GM19455 (cell line): ENCODE measurements at regions not wholly inside any gene's neighbourhood (a gene's known extent, or its start where the extent isn't known, plus 50 kb on each side); places are given as distances from the start of the nearest gene placed in this dataset.

Source experiments
- ATAC-seq: cut with Tn5 transposase; IDR thresholded peaks from one replicate; pipeline ENCODE4 v1.9.1; 2021; ENCODE audit not compliant: unreplicated experiment

- no peak for ATAC-seq
Measured at GRCh38 chr15:79656151-79657000, 224.2 kb downstream of the MINAR1 start.

- ATAC-seq = no peak
Measured at GRCh38 chr15:79657722-79658121, 225.6 kb downstream of the MINAR1 start.

- ATAC-seq = no peak
Measured at GRCh38 chr15:79659691-79660090, 227.6 kb downstream of the MINAR1 start.

GRCh38 chr15:79661411-79661810, 229.3 kb downstream of the MINAR1 start:
- no peak for ATAC-seq

- ATAC-seq = peak; percentile 84
Measured at GRCh38 chr15:79673416-79674123, 223.2 kb downstream of the MTHFS start.

- no peak for ATAC-seq
Measured at GRCh38 chr15:79674124-79674465, 222.7 kb downstream of the MTHFS start.

GRCh38 chr15:79675982-79676381, 220.8 kb downstream of the MTHFS start:
- no peak for ATAC-seq

- no peak for ATAC-seq
Measured at GRCh38 chr15:79676621-79677020, 220.2 kb downstream of the MTHFS start.

GRCh38 chr15:79677241-79677640, 219.6 kb downstream of the MTHFS start:
- no peak for ATAC-seq

- no peak for ATAC-seq
Measured at GRCh38 chr15:79678032-79678701, 218.6 kb downstream of the MTHFS start.

GRCh38 chr15:79680720-79681119, 216.1 kb downstream of the MTHFS start:
- no peak for ATAC-seq

GRCh38 chr15:79682285-79682684, 214.5 kb downstream of the MTHFS start:
- no peak for ATAC-seq

GRCh38 chr15:79682851-79683288, 213.9 kb downstream of the MTHFS start:
- no peak for ATAC-seq

- no peak for ATAC-seq
Measured at GRCh38 chr15:79689030-79689429, 207.8 kb downstream of the MTHFS start.

GRCh38 chr15:79700951-79701480, 195.8 kb downstream of the MTHFS start:
- no peak for ATAC-seq

GRCh38 chr15:79702621-79703020, 194.2 kb downstream of the MTHFS start:
- no peak for ATAC-seq

- no peak for ATAC-seq
Measured at GRCh38 chr15:79721256-79721655, 175.6 kb downstream of the MTHFS start.

- ATAC-seq = no peak
Measured at GRCh38 chr15:79724312-79724711, 172.5 kb downstream of the MTHFS start.

- no peak for ATAC-seq
Measured at GRCh38 chr15:79724804-79725203, 172.0 kb downstream of the MTHFS start.

GRCh38 chr15:79728867-79729266, 167.9 kb downstream of the MTHFS start:
- ATAC-seq = no peak

- ATAC-seq = no peak
Measured at GRCh38 chr15:79736435-79737000, 160.3 kb downstream of the MTHFS start.
